ENCODE measurements at regions not wholly inside any gene's neighbourhood (a gene's known extent, or its start where the extent isn't known, plus 50 kb on each side); places are given as distances from the start of the nearest gene placed in this dataset.

DNA sequence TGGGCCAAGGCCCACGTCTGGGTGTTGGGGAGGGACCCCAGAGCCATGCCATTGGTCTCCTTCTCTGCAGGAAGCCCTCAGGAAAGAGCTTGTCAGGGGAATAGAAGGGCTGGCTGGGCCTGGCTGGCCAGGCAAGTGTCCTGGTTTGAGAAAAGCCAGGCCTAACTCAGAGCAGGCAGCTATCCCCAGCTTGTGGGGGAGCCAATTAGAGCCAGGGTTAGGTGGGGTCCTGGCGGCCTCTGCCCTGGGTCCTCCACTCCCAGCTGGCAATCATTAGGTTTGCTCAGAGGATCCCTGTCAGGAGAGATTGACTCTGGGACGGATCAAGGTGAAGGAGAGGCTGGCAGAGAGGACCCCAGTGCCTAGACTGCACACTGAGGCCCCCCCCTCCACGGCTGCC is 64.8 kb downstream of the PJA1 start:
- Histone ChIP-seq H3K36me3 (ENCODE audit: control insufficient read depth, insufficient read depth, low read length) (no peaks in the 10 kb centered on the region), H3K27me3 (ENCODE audit: control insufficient read depth, insufficient read depth, low read length) (no peaks in the 10 kb centered on the region), H3K4me1 (ENCODE audit: control insufficient read depth, extremely low read depth, insufficient read depth, low read length) (no peaks in the 10 kb centered on the region), H3K9ac (ENCODE audit: insufficient read depth, low read length) (no peak overlapping the region), H3K4me2 (ENCODE audit: extremely low read depth, insufficient read depth, low read length) (no peak overlapping the region), H3K27ac (ENCODE audit: insufficient read depth, low read length) (no peak overlapping the region), H2AFZ (ENCODE audit: low read length) (no peak overlapping the region), H3K79me2 (ENCODE audit: control insufficient read depth, insufficient read depth, low read length) (no peaks in the 10 kb centered on the region), H3K9me3 (ENCODE audit: control insufficient read depth, insufficient read depth, low read depth, low read length) (no peaks in the 10 kb centered on the region), H3K4me3 (replicated peaks in 1 of 4; ENCODE audit: control extremely low read depth in 1 of 4, insufficient read depth in 1 of 4, low read depth in 3 of 4, low read length in 4 of 4) (no peak overlapping the region), H4K20me1 (ENCODE audit: control insufficient read depth, extremely low read depth, insufficient read depth, low read length) (no peaks in the 10 kb centered on the region)
- no peak for DNase-seq (ENCODE audit: low read depth in 2 of 2)
- TF ChIP-seq CTCF (conservative IDR thresholded peaks at IDR 0.05 in 1 of 2, IDR thresholded peaks at IDR 0.05 in 1 of 2; ENCODE audit: low read depth in 1 of 2, low read length in 2 of 2) (no peak), EZH2 (IDR thresholded peaks at IDR 0.05; ENCODE audit: low read length, missing control alignments) (no peak)

GRCh38 chrX:69097451-69098236 is 67.6 kb downstream of the PJA1 start:
- H3K4me1 ChIP-seq (ENCODE audit: control insufficient read depth, extremely low read depth, insufficient read depth, low read length): no peaks in the 10 kb centered on the region
- H3K79me2 ChIP-seq (ENCODE audit: control insufficient read depth, insufficient read depth, low read length): no peaks in the 10 kb centered on the region
- no peak overlapping the region for H3K9ac ChIP-seq (ENCODE audit: insufficient read depth, low read length)
- no peak for TF ChIP-seq EZH2 (IDR thresholded peaks at IDR 0.05; ENCODE audit: low read length, missing control alignments)
- TF ChIP-seq CTCF (conservative IDR thresholded peaks at IDR 0.05 in 1 of 2, IDR thresholded peaks at IDR 0.05 in 1 of 2; ENCODE audit: low read depth in 1 of 2, low read length in 2 of 2): no peak
- H4K20me1 ChIP-seq (ENCODE audit: control insufficient read depth, extremely low read depth, insufficient read depth, low read length): no peaks in the 10 kb centered on the region
- DNase-seq (ENCODE audit: low read depth in 2 of 2): no peak
- H3K36me3 ChIP-seq (ENCODE audit: control insufficient read depth, insufficient read depth, low read length): no peaks in the 10 kb centered on the region
- H3K27ac ChIP-seq (ENCODE audit: insufficient read depth, low read length): no peak overlapping the region
- no peaks in the 10 kb centered on the region for H3K27me3 ChIP-seq (ENCODE audit: control insufficient read depth, insufficient read depth, low read length)
- no peak overlapping the region for H2AFZ ChIP-seq (ENCODE audit: low read length)
- no peak overlapping the region for H3K4me2 ChIP-seq (ENCODE audit: extremely low read depth, insufficient read depth, low read length)
- H3K4me3 ChIP-seq (replicated peaks in 1 of 4; ENCODE audit: control extremely low read depth in 1 of 4, insufficient read depth in 1 of 4, low read depth in 3 of 4, low read length in 4 of 4): no peak overlapping the region
- H3K9me3 ChIP-seq (ENCODE audit: control insufficient read depth, insufficient read depth, low read depth, low read length): no peaks in the 10 kb centered on the region

GRCh38 chrX:69096963-69097362 is 68.3 kb downstream of the PJA1 start:
- Histone ChIP-seq H3K4me3 (replicated peaks in 1 of 4; ENCODE audit: control extremely low read depth in 1 of 4, insufficient read depth in 1 of 4, low read depth in 3 of 4, low read length in 4 of 4) (no peak overlapping the region), H4K20me1 (ENCODE audit: control insufficient read depth, extremely low read depth, insufficient read depth, low read length) (no peaks in the 10 kb centered on the region), H3K4me1 (ENCODE audit: control insufficient read depth, extremely low read depth, insufficient read depth, low read length) (no peaks in the 10 kb centered on the region), H3K36me3 (ENCODE audit: control insufficient read depth, insufficient read depth, low read length) (no peaks in the 10 kb centered on the region), H3K27ac (ENCODE audit: insufficient read depth, low read length) (no peak overlapping the region), H3K79me2 (ENCODE audit: control insufficient read depth, insufficient read depth, low read length) (no peaks in the 10 kb centered on the region), H3K9ac (ENCODE audit: insufficient read depth, low read length) (no peak overlapping the region), H3K4me2 (ENCODE audit: extremely low read depth, insufficient read depth, low read length) (no peak overlapping the region), H2AFZ (ENCODE audit: low read length) (no peak overlapping the region), H3K9me3 (ENCODE audit: control insufficient read depth, insufficient read depth, low read depth, low read length) (no peaks in the 10 kb centered on the region), H3K27me3 (ENCODE audit: control insufficient read depth, insufficient read depth, low read length) (peaks cover 3% of the 10 kb centered on the region)
- no peak for TF ChIP-seq EZH2 (IDR thresholded peaks at IDR 0.05; ENCODE audit: low read length, missing control alignments)
- no peak for DNase-seq (ENCODE audit: low read depth in 2 of 2)
